ENCODE measurements at regions not wholly inside any gene's neighbourhood (a gene's known extent, or its start where the extent isn't known, plus 50 kb on each side); places are given as distances from the start of the nearest gene placed in this dataset.

DNA sequence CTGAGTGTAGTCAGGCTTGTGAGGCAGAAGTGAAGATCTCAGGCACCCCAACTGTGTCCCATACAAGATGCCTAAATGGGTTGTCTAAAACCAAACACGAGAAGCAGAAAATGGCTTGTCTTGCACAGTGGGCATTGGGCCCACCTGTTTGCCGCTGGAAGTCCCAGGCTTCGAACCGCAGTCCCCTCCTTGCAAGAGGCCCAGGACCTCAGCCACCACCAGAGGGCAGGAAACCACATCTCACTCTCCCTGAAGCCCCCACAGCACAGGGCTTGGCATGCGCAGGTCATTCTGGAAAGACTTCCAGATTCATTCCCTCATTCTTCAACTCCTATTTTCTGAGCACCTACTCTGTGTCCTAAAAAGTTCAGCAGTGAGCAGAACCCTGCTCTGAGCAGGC is 973.7 kb downstream of the UQCRFS1 start:
- H3K79me1 ChIP-seq (ENCODE audit: insufficient read depth, low read depth, low read length, poor library complexity, severe bottlenecking): no peaks in the 10 kb centered on the region
- no peak overlapping the region for H3K56ac ChIP-seq (ENCODE audit: insufficient read length, low read depth, low read length)
- H4K5ac ChIP-seq (ENCODE audit: insufficient read length, low read depth, low read length): no peak overlapping the region
- H3K27me3 Mint-ChIP-seq (ENCODE audit: low read depth): no peaks in the 10 kb centered on the region; the same call in 1 of the 2 replicates
- H2BK120ac ChIP-seq (ENCODE audit: low read depth, low read length, poor library complexity, severe bottlenecking): no peak overlapping the region
- WGBS (ENCODE audit: extremely low coverage, insufficient read length, low lambda C conversion rate): no CpG with 5 or more reads among the region's 5 CpGs
- H4K20me1 ChIP-seq (ENCODE audit: control insufficient read depth, insufficient read depth, insufficient read length): no peaks in the 10 kb centered on the region
- TF ChIP-seq, protein P1, sequence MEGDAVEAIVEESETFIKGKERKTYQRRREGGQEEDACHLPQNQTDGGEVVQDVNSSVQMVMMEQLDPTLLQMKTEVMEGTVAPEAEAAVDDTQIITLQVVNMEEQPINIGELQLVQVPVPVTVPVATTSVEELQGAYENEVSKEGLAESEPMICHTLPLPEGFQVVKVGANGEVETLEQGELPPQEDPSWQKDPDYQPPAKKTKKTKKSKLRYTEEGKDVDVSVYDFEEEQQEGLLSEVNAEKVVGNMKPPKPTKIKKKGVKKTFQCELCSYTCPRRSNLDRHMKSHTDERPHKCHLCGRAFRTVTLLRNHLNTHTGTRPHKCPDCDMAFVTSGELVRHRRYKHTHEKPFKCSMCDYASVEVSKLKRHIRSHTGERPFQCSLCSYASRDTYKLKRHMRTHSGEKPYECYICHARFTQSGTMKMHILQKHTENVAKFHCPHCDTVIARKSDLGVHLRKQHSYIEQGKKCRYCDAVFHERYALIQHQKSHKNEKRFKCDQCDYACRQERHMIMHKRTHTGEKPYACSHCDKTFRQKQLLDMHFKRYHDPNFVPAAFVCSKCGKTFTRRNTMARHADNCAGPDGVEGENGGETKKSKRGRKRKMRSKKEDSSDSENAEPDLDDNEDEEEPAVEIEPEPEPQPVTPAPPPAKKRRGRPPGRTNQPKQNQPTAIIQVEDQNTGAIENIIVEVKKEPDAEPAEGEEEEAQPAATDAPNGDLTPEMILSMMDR (conservative IDR thresholded peaks at IDR 0.05): peak; percentile 83
- H2AK5ac ChIP-seq (ENCODE audit: insufficient read length, low read length): no peak overlapping the region
- H2BK15ac ChIP-seq (ENCODE audit: low read depth, low read length): no peak overlapping the region
- no peak overlapping the region for H3K27ac ChIP-seq (ENCODE audit: insufficient read length, low read depth, low read length)
- H3K9me3 ChIP-seq (ENCODE audit: control insufficient read depth, low read depth, low read length): no peaks in the 10 kb centered on the region
- H3K9me3 Mint-ChIP-seq: no peaks in the 10 kb centered on the region
- DNase-seq: peak; percentile 81
- H3K4me3 Mint-ChIP-seq: no peak overlapping the region
- H4K91ac ChIP-seq (ENCODE audit: insufficient read length, low read depth, low read length): no peak overlapping the region
- H3K9ac ChIP-seq (ENCODE audit: extremely low read depth, insufficient read length, low read length): no peak overlapping the region
- H3K27ac Mint-ChIP-seq: no peak overlapping the region
- no peak overlapping the region for H3K14ac ChIP-seq (ENCODE audit: insufficient read depth, low read length)
- H3K4me1 Mint-ChIP-seq: peaks cover 22% of the 10 kb centered on the region in 2 experiments
- no peaks in the 10 kb centered on the region for H3K27me3 ChIP-seq (ENCODE audit: insufficient read depth, low read length)
- no peak overlapping the region for H4K8ac ChIP-seq (replicated peaks; ENCODE audit: insufficient read length, low read depth, low read length)
- no peaks in the 10 kb centered on the region for H3K36me3 Mint-ChIP-seq (ENCODE audit: insufficient read depth in 1 of 3, low read depth in 3 of 3)
- H2BK20ac ChIP-seq (ENCODE audit: low read depth, low read length, poor library complexity, severe bottlenecking): no peak overlapping the region
- no peak overlapping the region for H3K23ac ChIP-seq (ENCODE audit: insufficient read length, low read depth, low read length)
- H3K4ac ChIP-seq (ENCODE audit: low read depth, low read length): no peak overlapping the region
- no peak overlapping the region for H2BK12ac ChIP-seq (ENCODE audit: insufficient read length, low read depth, low read length)
- H2BK5ac ChIP-seq (ENCODE audit: insufficient read length, low read length): no peak overlapping the region
- no peak overlapping the region for H3K18ac ChIP-seq (ENCODE audit: insufficient read length, low read depth, low read length)
- no peaks in the 10 kb centered on the region for H3K23me2 ChIP-seq (ENCODE audit: insufficient read length, low read depth, low read length, poor library complexity, severe bottlenecking)
- no peaks in the 10 kb centered on the region for H3K79me2 ChIP-seq (ENCODE audit: insufficient read depth, low read length)
- no peak overlapping the region for H3K4me2 ChIP-seq (ENCODE audit: insufficient read depth, insufficient read length, low read length)
- H2AFZ ChIP-seq (ENCODE audit: low read length): no peak overlapping the region
- H3T11ph ChIP-seq (ENCODE audit: low read length): no peak overlapping the region
- no peaks in the 10 kb centered on the region for H3K4me1 ChIP-seq (ENCODE audit: insufficient read depth, low read length)
